Pancreas (tissue), 10 donors: ENCODE measurements at regions not wholly inside any gene's neighbourhood (a gene's known extent, or its start where the extent isn't known, plus 50 kb on each side); places are given as distances from the start of the nearest gene placed in this dataset.

Experiments
- ATAC-seq, 4 donors: fragments of 200-7000 bp; cut with Tn5 transposase; one replicate each; pipeline versions ENCODE4 v1.8.0 to v1.9.1; 2020; ENCODE audit warnings: mild to moderate bottlenecking in 4 of 4, moderate library complexity in 4 of 4
- DNase-seq, 6 donors: peaks; one replicate each; pipeline ENCODE4 v3.0.0-alpha.2; 2020
- FAIRE-seq: peaks from 2 replicates; lab custom pipeline; 2012; peaks lifted over from hg19 to GRCh38; lab: Jason Lieb, UNC
- H3K27ac ChIP-seq, 4 donors: fragments of 200-600 bp; sonication (generic); 1 replicate in 3 of 4; 2 replicates in 1 of 4; pipeline versions ENCODE4 v1.5.0 to v1.8.0; 2020
- H3K27me3 ChIP-seq, 4 donors: fragments of 200-600 bp; one replicate each; pipeline ENCODE4 v1.8.0; 2021
- H3K36me3 ChIP-seq, 3 donors: fragments of 200-600 bp; sonication (generic) in 1 of 3; one replicate each; pipeline versions ENCODE4 v1.5.0 to v1.8.0; 2020 to 2021
- H3K4me1 ChIP-seq, 3 donors: fragments of 200-600 bp; one replicate each; pipeline ENCODE4 v1.8.0; 2021
- H3K4me3 ChIP-seq, 4 donors: fragments of 200-600 bp; sonication (generic) in 2 of 4; one replicate each; pipeline versions ENCODE4 v1.5.0 to v1.8.0; 2020 to 2021
- H3K9me3 ChIP-seq, 4 donors: fragments of 200-600 bp; one replicate each; pipeline ENCODE4 v1.8.0; 2021
- CTCF ChIP-seq, 4 donors: fragments of 200-600 bp; sonication (generic) in 3 of 4; IDR thresholded peaks; one replicate each; pipeline versions ENCODE4 v1.5.0 to v1.8.0; 2021; ENCODE audit warnings: antibody characterized with exemption in 4 of 4
- WGBS, 2 donors: extraction: QIAGEN DNeasy Blood & Tissue Kit; methylation state at CpG; one replicate each; pipeline ENCODE4 v1.1.7; 2013; 5-methylcytosine and 5-hydroxymethylcytosine counted together
- intact Hi-C, 3 donors: fragments of 100-400 bp; cut with DNase I; formaldehyde crosslinking; loops; one replicate each; pipeline versions ENCODE4 v1.11.1 to v1.14.2; 2022
- donor health status: healthy with polysubstance abuse.
- donor health status: DM: no; HTN: no; CAD: no; lungs with moderate emphysema.
- donor health status: DM: no; HTN: no; CAD: no.
- donor health status: control.
- donor health status: control.
- donor health status: Bipolar disorder and iron deficiency.
- donor health status: DM: yes; HTN: yes; CAD: no.
- donor health status: DM: no; HTN: no; CAD: no.
- donor health status: DM: no; HTN: no; CAD: no.
- donor health status: DM: yes; HTN: yes; CAD: no.

DNA sequence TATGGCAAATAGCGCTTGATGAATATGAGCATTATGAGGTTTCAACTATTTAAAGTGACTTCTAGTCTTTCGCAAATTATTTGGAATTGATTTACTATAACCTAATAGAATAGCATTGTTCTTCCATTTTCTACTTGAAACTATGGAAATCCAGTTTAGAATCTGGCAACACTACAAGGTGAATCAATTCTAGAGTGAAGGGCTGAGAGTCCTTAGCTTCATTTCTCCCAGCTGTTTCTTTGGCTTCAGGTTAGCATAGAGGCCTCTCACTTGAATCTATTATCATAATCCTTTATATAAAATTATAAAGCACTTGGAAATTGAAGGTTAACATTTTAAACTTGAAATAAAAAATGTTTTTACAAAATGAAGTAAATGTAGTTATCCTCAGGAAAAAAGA lies 318.8 kb downstream of the CCDC85A start:
- no peaks in the 10 kb centered on the region for H3K27me3 ChIP-seq
- peaks cover 0 to 5% (median 0%) of the 10 kb centered on the region in 4 donors for H3K9me3 ChIP-seq
- intact Hi-C loops, result no loop called here
- H3K4me1 ChIP-seq, result no peaks in the 10 kb centered on the region
- no peak for DNase-seq
- TF ChIP-seq CTCF (IDR thresholded peaks at IDR 0.05), result no peak
- no peak for ATAC-seq
- no peak for FAIRE-seq
- no peak overlapping the region for H3K27ac ChIP-seq
- no peaks in the 10 kb centered on the region for H3K36me3 ChIP-seq
- 92 to 96% methylated on average over 2 of the region's 2 CpGs for WGBS, 2 donors
- no peak overlapping the region for H3K4me3 ChIP-seq

DNA sequence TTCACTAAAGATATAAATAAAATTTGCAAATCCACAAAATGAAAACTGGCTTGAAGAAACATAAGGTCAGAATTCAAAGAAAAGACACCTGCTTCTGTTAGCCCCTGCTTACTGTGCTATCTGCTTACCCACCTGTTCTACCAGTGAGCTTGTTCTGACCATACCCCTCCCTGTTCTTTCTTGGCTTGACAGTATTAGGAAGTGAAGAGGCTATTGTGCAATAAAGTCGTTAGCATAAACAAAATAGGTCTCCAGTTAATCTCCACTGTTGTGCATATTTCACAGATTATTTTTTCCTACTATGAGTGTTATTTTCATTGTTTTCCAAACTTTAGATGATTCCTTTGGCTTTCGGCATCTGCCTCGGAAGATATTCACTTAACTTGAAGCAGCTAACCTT lies 322.1 kb downstream of the CCDC85A start:
- Histone ChIP-seq H3K36me3 (no peaks in the 10 kb centered on the region), H3K27ac (no peak overlapping the region), H3K4me1 (no peaks in the 10 kb centered on the region), H3K27me3 (no peaks in the 10 kb centered on the region), H3K4me3 (no peak overlapping the region), H3K9me3 (peaks cover 0 to 5% (median 0%) of the 10 kb centered on the region in 4 donors)
- intact Hi-C loops, result no loop called here
- WGBS, 2 donors, result 68 to 85% methylated on average over 3 of the region's 3 CpGs
- no peak for TF ChIP-seq CTCF (IDR thresholded peaks at IDR 0.05)
- FAIRE-seq, result no peak
- no peak for DNase-seq
- ATAC-seq, result no peak

DNA sequence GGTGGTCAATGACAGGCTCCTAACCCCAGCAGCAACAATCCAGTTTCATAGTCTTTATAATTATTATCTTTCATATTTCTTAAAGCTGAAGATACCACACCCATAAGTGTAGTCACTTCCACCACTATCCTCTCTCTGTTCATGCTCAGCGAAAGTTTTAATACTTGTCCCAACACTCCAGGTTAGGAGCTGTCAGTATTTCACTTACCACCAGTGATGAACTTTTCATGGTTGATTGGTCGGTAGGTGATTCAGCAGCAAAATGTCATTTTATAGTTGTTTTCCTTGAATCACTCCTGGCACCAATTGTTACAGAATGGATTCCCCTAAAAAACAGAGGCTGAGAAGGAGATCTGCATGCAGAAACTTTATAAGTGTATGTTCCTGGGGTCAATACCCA lies 324.9 kb downstream of the CCDC85A start:
- Histone ChIP-seq H3K9me3 (no peaks in the 10 kb centered on the region), H3K27ac (no peak overlapping the region), H3K4me3 (no peak overlapping the region), H3K36me3 (no peaks in the 10 kb centered on the region), H3K4me1 (no peaks in the 10 kb centered on the region), H3K27me3 (no peaks in the 10 kb centered on the region)
- no peak for TF ChIP-seq CTCF (IDR thresholded peaks at IDR 0.05)
- ATAC-seq (no peak), FAIRE-seq (no peak), DNase-seq (no peak)
- intact Hi-C loops, result no loop called here
- 81 to 86% methylated on average over 2 of the region's 2 CpGs for WGBS, 2 donors

- intact Hi-C loops, result no loop called here
- H3K36me3 ChIP-seq, result no peaks in the 10 kb centered on the region
- no peak overlapping the region for H3K27ac ChIP-seq
- no peaks in the 10 kb centered on the region for H3K27me3 ChIP-seq
- no peak for TF ChIP-seq CTCF (IDR thresholded peaks at IDR 0.05)
- FAIRE-seq (no peak), ATAC-seq (no peak), DNase-seq (no peak)
- 70 to 83% methylated on average over 2 of the region's 2 CpGs for WGBS, 2 donors
- no peak overlapping the region for H3K4me3 ChIP-seq
- no peaks in the 10 kb centered on the region for H3K9me3 ChIP-seq
- no peaks in the 10 kb centered on the region for H3K4me1 ChIP-seq
Observed at GRCh38 chr2:56510610-56511009, 326.8 kb downstream of the CCDC85A start.

- Histone ChIP-seq H3K4me3 (no peak overlapping the region), H3K27me3 (no peaks in the 10 kb centered on the region), H3K4me1 (no peaks in the 10 kb centered on the region), H3K27ac (no peak overlapping the region), H3K36me3 (no peaks in the 10 kb centered on the region), H3K9me3 (no peaks in the 10 kb centered on the region)
- ATAC-seq (no peak), DNase-seq (no peak), FAIRE-seq (no peak)
- intact Hi-C loops, result no loop called here
- TF ChIP-seq CTCF (IDR thresholded peaks at IDR 0.05), result no peak
Observed at GRCh38 chr2:56515399-56515798, 331.6 kb downstream of the CCDC85A start.
